ENCODE measurements at regions not wholly inside any gene's neighbourhood (a gene's known extent, or its start where the extent isn't known, plus 50 kb on each side); places are given as distances from the start of the nearest gene placed in this dataset.

DNA sequence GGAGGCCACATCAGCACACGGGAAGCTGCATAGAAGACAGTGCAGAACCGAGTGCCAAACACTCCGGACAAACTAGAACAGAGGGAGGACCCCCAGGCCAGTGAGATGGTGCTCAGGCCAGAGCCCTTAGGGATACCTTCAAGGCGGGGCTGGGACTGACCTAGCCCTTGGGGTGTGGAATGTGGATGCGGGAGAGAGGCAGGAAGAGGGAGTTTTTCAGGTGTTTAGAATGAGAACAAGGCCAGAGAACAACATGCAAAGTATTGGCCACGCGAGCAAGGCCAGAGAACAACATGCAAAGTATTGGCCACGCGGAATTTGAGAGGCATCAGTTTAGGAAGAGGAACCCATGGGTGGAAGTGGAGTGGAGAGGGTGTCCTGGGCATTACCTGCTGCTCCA, 65.1 kb upstream of the ATP12A start:
- Histone ChIP-seq H3K9me3 (no peaks in the 10 kb centered on the region), H3K4me1 (no peaks in the 10 kb centered on the region), H3K27ac (no peak overlapping the region), H3K36me3 (ENCODE audit: insufficient read depth in 1 of 2, low read depth in 1 of 2) (no peaks in the 10 kb centered on the region), H3K4me3 (no peak overlapping the region), H3K27me3 (ENCODE audit: insufficient read depth in 3 of 3, low read length in 2 of 3) (peaks cover 0 to 2% (median 0%) of the 10 kb centered on the region in 3 donors)
- DNase-seq (no peak), ATAC-seq (no peak)
- TF ChIP-seq, protein P1, sequence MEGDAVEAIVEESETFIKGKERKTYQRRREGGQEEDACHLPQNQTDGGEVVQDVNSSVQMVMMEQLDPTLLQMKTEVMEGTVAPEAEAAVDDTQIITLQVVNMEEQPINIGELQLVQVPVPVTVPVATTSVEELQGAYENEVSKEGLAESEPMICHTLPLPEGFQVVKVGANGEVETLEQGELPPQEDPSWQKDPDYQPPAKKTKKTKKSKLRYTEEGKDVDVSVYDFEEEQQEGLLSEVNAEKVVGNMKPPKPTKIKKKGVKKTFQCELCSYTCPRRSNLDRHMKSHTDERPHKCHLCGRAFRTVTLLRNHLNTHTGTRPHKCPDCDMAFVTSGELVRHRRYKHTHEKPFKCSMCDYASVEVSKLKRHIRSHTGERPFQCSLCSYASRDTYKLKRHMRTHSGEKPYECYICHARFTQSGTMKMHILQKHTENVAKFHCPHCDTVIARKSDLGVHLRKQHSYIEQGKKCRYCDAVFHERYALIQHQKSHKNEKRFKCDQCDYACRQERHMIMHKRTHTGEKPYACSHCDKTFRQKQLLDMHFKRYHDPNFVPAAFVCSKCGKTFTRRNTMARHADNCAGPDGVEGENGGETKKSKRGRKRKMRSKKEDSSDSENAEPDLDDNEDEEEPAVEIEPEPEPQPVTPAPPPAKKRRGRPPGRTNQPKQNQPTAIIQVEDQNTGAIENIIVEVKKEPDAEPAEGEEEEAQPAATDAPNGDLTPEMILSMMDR (IDR thresholded peaks at IDR 0.05) = no peak
- WGBS, 3 donors = 86 to 91% (median 86%) methylated on average over 9 of the region's 9 CpGs
- intact Hi-C loops (cut with DNase I) = no loop called here

DNA sequence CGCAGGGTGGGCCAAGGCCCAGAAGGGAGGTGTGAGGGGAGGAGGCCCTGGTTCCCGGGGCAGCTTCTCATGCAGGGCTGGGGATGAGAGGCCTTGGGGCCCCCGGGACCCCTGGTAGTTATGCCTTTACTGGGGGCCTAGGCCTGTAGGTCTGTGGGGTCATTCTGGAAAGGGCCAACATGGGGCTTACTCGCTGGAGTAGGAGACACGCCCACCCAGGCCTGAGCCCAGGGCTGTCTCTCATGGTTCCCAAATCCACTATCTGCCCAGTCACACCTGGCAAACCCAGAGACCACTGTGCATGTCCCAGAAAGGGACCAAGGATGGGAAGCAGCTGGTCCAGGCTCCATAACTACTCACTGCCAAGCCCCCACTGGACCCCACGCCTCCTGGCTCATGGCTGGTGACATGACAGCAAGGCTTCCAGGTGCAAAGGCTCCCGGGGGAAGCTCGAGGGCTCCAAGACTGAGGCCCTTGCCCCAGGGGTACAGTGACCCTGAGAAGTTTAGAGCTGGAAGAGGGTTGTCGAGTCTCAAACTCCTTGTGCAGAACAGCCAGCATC, 64.2 kb upstream of the ATP12A start:
- WGBS, 3 donors = 80 to 82% (median 81%) methylated on average over 9 of the region's 9 CpGs
- Histone ChIP-seq H3K4me1 (no peaks in the 10 kb centered on the region), H3K9me3 (no peaks in the 10 kb centered on the region), H3K27ac (no peak overlapping the region), H3K27me3 (ENCODE audit: insufficient read depth in 3 of 3, low read length in 2 of 3) (peaks cover 0 to 2% (median 0%) of the 10 kb centered on the region in 3 donors), H3K36me3 (ENCODE audit: insufficient read depth in 1 of 2, low read depth in 1 of 2) (no peaks in the 10 kb centered on the region), H3K4me3 (no peak overlapping the region)
- no peak for DNase-seq
- ATAC-seq = no peak
- intact Hi-C loops (cut with DNase I) = no loop called here
- TF ChIP-seq, protein P1 (IDR thresholded peaks at IDR 0.05) = no peak

DNA sequence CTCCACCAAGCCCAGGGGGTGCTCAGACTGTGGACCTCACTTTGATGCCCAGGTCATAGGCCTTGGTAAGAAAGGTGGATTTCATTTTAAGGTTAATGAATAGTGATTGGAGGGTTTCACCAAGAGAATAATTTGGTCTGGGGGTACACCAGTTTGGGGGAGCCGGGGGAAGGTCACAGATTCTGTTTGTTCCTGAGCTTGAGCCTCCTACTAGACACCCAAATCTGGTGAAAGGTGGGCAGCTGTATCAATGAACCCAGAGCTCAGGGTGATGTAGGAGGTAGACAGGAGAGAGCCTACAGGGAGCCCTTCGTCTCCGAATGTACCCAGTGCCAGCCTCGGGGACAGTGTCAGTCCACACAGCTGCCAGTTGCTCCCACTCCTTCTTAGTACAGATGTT, 63.7 kb upstream of the ATP12A start:
- intact Hi-C loops (cut with DNase I) = no loop called here
- ATAC-seq (no peak), DNase-seq (no peak)
- WGBS, 3 donors = 85 to 88% (median 87%) methylated on average over 4 of the region's 4 CpGs
- TF ChIP-seq, protein P1 (IDR thresholded peaks at IDR 0.05) = no peak
- Histone ChIP-seq H3K27me3 (ENCODE audit: insufficient read depth in 3 of 3, low read length in 2 of 3) (peaks cover 0 to 2% (median 0%) of the 10 kb centered on the region in 3 donors), H3K4me3 (no peak overlapping the region), H3K36me3 (ENCODE audit: insufficient read depth in 1 of 2, low read depth in 1 of 2) (no peaks in the 10 kb centered on the region), H3K27ac (no peak overlapping the region), H3K9me3 (no peaks in the 10 kb centered on the region), H3K4me1 (no peaks in the 10 kb centered on the region)

DNA sequence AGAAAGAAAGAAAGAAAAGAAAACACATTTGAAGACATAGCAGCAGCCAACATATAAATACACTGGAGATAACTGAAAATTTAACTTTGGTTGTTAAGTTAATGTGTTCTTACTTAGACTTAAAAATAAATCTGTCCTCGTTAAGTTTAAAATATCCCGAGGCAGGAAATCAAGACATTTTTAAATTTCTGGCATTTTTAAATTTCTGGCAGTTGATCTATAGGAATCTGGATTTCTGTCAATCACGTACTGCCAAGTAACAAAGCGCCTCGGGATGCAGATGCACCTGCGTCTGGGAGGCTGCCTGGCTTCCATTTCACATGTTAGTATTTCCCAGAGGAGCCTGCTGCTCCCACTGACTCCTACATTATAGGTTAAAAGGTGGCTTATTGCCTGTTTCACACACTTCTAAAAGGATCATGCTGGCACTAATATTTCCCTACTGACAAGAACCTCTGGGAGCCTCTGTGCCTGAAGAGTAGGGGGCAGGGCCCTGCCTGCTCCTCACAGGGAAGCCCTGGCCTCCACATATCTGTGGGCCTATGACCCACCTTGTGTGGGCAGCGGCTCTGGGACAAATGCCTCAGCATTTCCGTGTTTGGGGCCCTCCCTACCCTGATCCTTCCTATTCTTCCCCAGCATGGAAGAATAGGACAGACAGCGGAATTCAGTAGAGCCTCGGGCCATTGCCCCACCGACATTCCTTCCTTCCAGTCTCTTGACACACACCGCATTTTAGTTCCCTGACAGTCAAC, 62.8 kb upstream of the ATP12A start:
- intact Hi-C loops (cut with DNase I) = no loop called here
- ATAC-seq (no peak), DNase-seq (no peak)
- Histone ChIP-seq H3K9me3 (no peaks in the 10 kb centered on the region), H3K4me1 (no peaks in the 10 kb centered on the region), H3K27me3 (ENCODE audit: insufficient read depth in 3 of 3, low read length in 2 of 3) (peaks cover 0 to 2% (median 0%) of the 10 kb centered on the region in 3 donors), H3K27ac (no peak overlapping the region), H3K36me3 (ENCODE audit: insufficient read depth in 1 of 2, low read depth in 1 of 2) (no peaks in the 10 kb centered on the region), H3K4me3 (no peak overlapping the region)
- TF ChIP-seq, protein P1 (IDR thresholded peaks at IDR 0.05) = no peak
- 74 to 78% (median 77%) methylated on average over 12 of the region's 12 CpGs for WGBS, 3 donors
